ENCODE measurements at regions not wholly inside any gene's neighbourhood (a gene's known extent, or its start where the extent isn't known, plus 50 kb on each side); places are given as distances from the start of the nearest gene placed in this dataset.
A peak's percentile ranks its signal among the peaks of the same experiment; 100 is the strongest.
"Not testable (repeated sequence)": the region's sequence is repeated elsewhere in the genome, so short reads cannot be mapped to it uniquely, and the experiment has no call there.

- DNase-seq (ENCODE audit: low read depth), result not testable (repeated sequence)
These were observed 53.4 kb upstream of the MED14 start for GRCh38 chrX:40788698-40789097.

GRCh38 chrX:40792433-40792832 is 57.1 kb upstream of the MED14 start:
- no peak for DNase-seq (ENCODE audit: low read depth)

DNA sequence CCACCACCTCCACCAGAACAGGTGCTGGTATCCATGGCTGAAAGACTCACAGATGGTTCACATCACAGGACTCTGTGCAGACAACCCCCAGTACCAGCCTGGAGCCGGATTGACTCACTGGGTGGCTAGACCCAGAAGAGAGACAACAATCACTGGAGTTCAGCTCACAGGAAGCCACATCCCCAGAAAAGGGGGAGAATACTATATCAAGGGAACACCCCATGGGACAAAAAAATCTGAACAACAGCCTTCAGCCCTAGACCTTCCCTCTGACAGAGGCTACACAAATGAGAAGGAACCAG is 59.4 kb upstream of the MED14 start:
- DNase-seq (ENCODE audit: low read depth), result not testable (repeated sequence)

- not testable (repeated sequence) for DNase-seq (ENCODE audit: low read depth)
These were observed 64.4 kb upstream of the MED14 start for GRCh38 chrX:40799745-40800144.

- no peak for DNase-seq (ENCODE audit: low read depth)
These were observed 70.1 kb upstream of the MED14 start for GRCh38 chrX:40805404-40805803.

GRCh38 chrX:40806513-40807220 is 71.3 kb upstream of the MED14 start:
- DNase-seq (ENCODE audit: low read depth), result no peak

DNA sequence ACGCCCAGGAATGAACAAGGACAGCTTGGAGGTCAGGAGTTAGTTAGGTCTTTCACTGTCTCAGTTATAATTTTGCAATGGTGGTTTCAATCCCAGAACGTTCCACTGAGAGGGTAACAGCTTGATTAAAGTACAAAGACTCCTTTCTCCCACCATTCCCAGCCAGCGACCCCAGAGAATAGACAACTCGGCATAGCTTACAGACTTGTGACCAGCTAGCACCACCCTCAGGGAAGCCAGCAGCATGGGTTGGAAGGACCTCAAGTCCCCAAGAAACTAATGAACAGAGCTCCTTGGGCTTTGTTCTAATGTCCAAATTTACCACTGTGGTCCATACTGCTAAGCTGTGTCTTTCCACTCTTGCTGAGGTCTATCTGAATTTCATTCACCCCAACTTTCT is 72.0 kb upstream of the MED14 start:
- no peak for DNase-seq (ENCODE audit: low read depth)

- DNase-seq (ENCODE audit: low read depth), result no peak
These were observed 72.9 kb upstream of the MED14 start for GRCh38 chrX:40808203-40808602.

DNA sequence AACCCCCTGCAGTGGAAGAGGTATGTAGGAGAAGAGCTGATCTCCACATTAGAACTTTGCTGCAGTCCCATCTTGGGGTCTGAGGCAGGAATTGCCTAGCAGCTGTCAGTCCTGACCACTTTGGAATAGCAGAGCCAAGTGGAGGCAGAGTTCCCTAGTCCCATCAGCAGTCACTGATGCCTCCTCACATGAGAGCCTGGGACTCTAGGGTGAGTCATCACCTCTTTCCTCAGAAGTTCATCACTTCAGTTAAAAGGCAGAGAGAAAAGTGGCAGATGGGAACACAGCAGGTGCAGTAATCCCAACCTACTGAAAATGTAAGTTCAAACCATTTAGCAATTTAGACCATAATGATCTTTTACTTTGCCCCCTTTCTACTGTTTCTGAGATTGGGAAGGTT is 73.9 kb upstream of the MED14 start:
- DNase-seq (ENCODE audit: low read depth), result no peak

- not testable (repeated sequence) for DNase-seq (ENCODE audit: low read depth)
These were observed 79.7 kb upstream of the MED14 start for GRCh38 chrX:40815045-40815444.

- DNase-seq (ENCODE audit: low read depth), result no peak
These were observed 81.6 kb upstream of the MED14 start for GRCh38 chrX:40816906-40817305.

DNA sequence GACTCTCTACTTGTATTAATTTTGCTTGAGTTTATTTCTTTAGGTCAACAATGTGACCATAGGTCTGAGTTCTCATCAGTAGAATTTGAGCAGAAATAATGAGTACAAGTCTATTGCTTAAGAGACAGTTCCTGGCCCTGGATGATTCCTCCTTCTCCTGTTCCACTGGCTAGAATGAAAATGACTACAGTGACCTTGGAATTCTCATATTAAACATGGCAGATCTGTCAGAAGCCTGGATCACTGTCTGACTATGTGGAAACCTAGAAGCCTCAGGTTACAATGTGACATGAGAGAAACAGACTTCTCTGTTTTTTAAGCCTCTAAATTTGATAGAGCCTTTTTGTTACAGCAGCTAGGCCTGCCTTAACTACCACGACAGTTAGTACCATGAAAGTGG is 82.9 kb upstream of the MED14 start:
- DNase-seq (ENCODE audit: low read depth), result no peak

- no peak for DNase-seq (ENCODE audit: low read depth)
These were observed 86.4 kb upstream of the MED14 start for GRCh38 chrX:40821780-40822179.

- no peak for DNase-seq (ENCODE audit: low read depth)
These were observed 92.0 kb upstream of the MED14 start for GRCh38 chrX:40827331-40827730.

GRCh38 chrX:40831750-40832149 is 96.4 kb upstream of the MED14 start:
- DNase-seq (ENCODE audit: low read depth), result no peak

DNA sequence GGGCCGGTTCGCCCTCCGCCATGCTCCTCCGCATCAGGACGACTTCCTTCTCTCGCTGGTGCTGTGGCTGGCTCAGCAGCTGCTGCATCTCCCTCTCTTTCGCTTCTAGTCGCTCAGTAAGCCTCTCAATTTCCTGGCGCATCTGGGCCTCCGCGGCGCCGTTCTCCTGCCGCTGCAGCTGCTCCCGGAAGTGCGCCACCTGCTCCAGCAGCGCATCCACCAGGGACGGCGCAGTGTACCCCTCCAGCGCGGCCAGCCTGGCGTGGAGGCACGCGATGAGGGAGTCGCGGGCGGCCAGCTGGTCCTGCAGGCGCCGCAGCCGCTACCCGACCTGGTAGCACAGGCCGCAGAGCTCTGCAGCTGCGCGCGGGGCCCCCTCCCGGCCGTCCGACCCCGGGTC is 97.4 kb upstream of the MED14 start:
- no peak for DNase-seq (ENCODE audit: low read depth)

- DNase-seq (ENCODE audit: low read depth), result no peak
These were observed 98.9 kb upstream of the MED14 start for GRCh38 chrX:40834225-40834624.

DNA sequence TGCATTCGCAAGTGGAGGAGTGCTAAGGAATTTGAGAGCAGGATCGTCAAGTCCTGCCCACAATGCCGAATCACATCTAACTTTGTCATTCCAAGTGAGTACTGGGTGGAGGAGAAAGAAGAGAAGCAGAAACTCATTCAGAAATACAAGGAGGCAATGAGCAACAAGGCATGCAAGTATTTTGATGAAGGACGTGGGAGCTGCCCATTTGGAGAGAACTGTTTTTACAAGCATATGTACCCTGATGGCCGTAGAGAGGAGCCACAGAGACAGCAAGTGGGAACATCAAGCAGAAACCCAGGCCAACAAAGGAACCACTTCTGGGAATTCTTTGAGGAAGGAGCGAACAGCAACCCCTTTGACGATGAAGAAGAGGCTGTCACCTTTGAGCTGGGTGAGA is 100.2 kb upstream of the MED14 start:
- no peak for DNase-seq (ENCODE audit: low read depth)

DNA sequence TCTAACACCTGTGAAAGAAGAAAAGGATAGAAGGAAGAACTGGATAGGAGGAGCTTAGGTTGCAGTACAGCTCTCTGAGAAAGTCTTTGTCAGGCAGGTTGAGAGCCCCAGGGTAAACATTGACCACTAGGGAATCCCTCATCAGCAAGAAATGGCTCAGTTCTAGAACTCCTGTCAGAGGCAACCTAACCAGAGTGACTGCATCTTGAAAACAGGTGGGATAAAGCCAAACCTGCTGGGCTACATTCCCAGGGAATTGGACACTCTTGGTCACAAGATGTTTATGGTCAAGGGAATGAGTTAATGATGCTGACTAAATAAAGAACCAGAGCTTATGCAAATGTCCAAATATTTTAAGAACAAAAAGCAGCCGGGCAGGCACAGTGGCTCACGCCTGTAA is 108.3 kb upstream of the MED14 start:
- no peak for DNase-seq (ENCODE audit: low read depth)

- DNase-seq (ENCODE audit: low read depth), result peak; percentile 2
These were observed 109.1 kb upstream of the MED14 start for GRCh38 chrX:40844471-40844870.

DNA sequence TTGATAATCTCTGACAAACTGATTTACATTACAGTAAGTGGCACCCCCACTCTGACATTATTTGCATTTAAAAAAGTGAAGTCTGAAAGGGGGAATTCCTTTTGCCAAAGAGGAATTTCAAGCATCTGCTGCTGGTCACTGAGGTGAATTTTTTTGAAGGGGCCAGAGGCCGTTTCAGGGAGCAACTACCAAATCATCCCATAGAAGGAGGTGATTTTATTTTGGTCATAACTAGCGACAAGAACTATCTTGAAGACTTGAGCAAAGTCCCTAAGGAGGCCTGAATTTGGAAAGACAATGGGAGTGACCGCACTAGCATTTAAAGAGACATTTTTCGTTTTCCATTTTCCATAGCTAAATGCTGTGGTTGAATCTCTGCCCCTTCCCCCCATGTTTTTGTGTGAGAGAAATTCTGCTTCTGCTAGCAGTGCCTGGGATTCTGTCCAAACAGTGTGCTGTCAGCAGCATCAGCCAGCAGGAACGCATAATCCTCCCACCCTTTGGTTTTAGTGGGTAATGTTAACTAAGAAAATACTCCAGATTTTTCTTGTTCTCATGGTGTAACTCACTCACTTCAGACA is 110.1 kb upstream of the MED14 start:
- peak; percentile 73 for DNase-seq (ENCODE audit: low read depth)

GRCh38 chrX:40849906-40850823 is 114.8 kb upstream of the MED14 start:
- no peak for DNase-seq (ENCODE audit: low read depth)

- DNase-seq (ENCODE audit: low read depth), result no peak
These were observed 117.2 kb upstream of the MED14 start for GRCh38 chrX:40852586-40852985.
